ENCODE measurements at regions not wholly inside any gene's neighbourhood (a gene's known extent, or its start where the extent isn't known, plus 50 kb on each side); places are given as distances from the start of the nearest gene placed in this dataset.

GRCh38 chr5:84569307-84569706 lies 184.6 kb upstream of the EDIL3 start:
- no peak for DNase-seq (ENCODE audit: low read depth)
- in situ Hi-C loops (cut with HindIII; ENCODE audit: low pct_unique_long_range_greater_than_20kb, low sequenced_read_pairs) = no loop called here

GRCh38 chr5:84568171-84568570 lies 183.5 kb upstream of the EDIL3 start:
- DNase-seq (ENCODE audit: low read depth) = no peak
- in situ Hi-C loops (cut with HindIII; ENCODE audit: low pct_unique_long_range_greater_than_20kb, low sequenced_read_pairs) = no loop called here

GRCh38 chr5:84565866-84566265 lies 181.2 kb upstream of the EDIL3 start:
- no peak for DNase-seq (ENCODE audit: low read depth)
- in situ Hi-C loops (cut with HindIII; ENCODE audit: low pct_unique_long_range_greater_than_20kb, low sequenced_read_pairs) = no loop called here

- no peak for DNase-seq (ENCODE audit: low read depth)
- in situ Hi-C loops (cut with HindIII; ENCODE audit: low pct_unique_long_range_greater_than_20kb, low sequenced_read_pairs) = no loop called here
Measured at GRCh38 chr5:84564321-84565075, 179.8 kb upstream of the EDIL3 start.

GRCh38 chr5:84550222-84550621 lies 165.5 kb upstream of the EDIL3 start:
- no peak for DNase-seq (ENCODE audit: low read depth)
- in situ Hi-C loops (cut with HindIII; ENCODE audit: low pct_unique_long_range_greater_than_20kb, low sequenced_read_pairs) = no loop called here

GRCh38 chr5:84549054-84549453 lies 164.4 kb upstream of the EDIL3 start:
- DNase-seq (ENCODE audit: low read depth) = no peak
- in situ Hi-C loops (cut with HindIII; ENCODE audit: low pct_unique_long_range_greater_than_20kb, low sequenced_read_pairs) = no loop called here

- in situ Hi-C loops (cut with HindIII; ENCODE audit: low pct_unique_long_range_greater_than_20kb, low sequenced_read_pairs) = no loop called here
- DNase-seq (ENCODE audit: low read depth) = no peak
Measured at GRCh38 chr5:84546686-84547085, 162.0 kb upstream of the EDIL3 start.

- in situ Hi-C loops (cut with HindIII; ENCODE audit: low pct_unique_long_range_greater_than_20kb, low sequenced_read_pairs) = no loop called here
- no peak for DNase-seq (ENCODE audit: low read depth)
Measured at GRCh38 chr5:84536797-84537196, 152.1 kb upstream of the EDIL3 start.

- in situ Hi-C loops (cut with HindIII; ENCODE audit: low pct_unique_long_range_greater_than_20kb, low sequenced_read_pairs) = no loop called here
- no peak for DNase-seq (ENCODE audit: low read depth)
Measured at GRCh38 chr5:84535281-84535680, 150.6 kb upstream of the EDIL3 start.

- in situ Hi-C loops (cut with HindIII; ENCODE audit: low pct_unique_long_range_greater_than_20kb, low sequenced_read_pairs) = no loop called here
- peak; percentile 2 for DNase-seq (ENCODE audit: low read depth)
Measured at GRCh38 chr5:84524491-84524890, 139.8 kb upstream of the EDIL3 start.

- DNase-seq (ENCODE audit: low read depth) = no peak
- in situ Hi-C loops (cut with HindIII; ENCODE audit: low pct_unique_long_range_greater_than_20kb, low sequenced_read_pairs) = no loop called here
Measured at GRCh38 chr5:84518862-84519261, 134.2 kb upstream of the EDIL3 start.

GRCh38 chr5:84518370-84518769 lies 133.7 kb upstream of the EDIL3 start:
- in situ Hi-C loops (cut with HindIII; ENCODE audit: low pct_unique_long_range_greater_than_20kb, low sequenced_read_pairs) = no loop called here
- DNase-seq (ENCODE audit: low read depth) = no peak

- no peak for DNase-seq (ENCODE audit: low read depth)
- in situ Hi-C loops (cut with HindIII; ENCODE audit: low pct_unique_long_range_greater_than_20kb, low sequenced_read_pairs) = no loop called here
Measured at GRCh38 chr5:84506625-84507024, 121.9 kb upstream of the EDIL3 start.

GRCh38 chr5:84494453-84494852 lies 109.8 kb upstream of the EDIL3 start:
- peak; percentile 32 for DNase-seq (ENCODE audit: low read depth)
- in situ Hi-C loops (cut with HindIII; ENCODE audit: low pct_unique_long_range_greater_than_20kb, low sequenced_read_pairs) = no loop called here

- in situ Hi-C loops (cut with HindIII; ENCODE audit: low pct_unique_long_range_greater_than_20kb, low sequenced_read_pairs) = no loop called here
- DNase-seq (ENCODE audit: low read depth) = no peak
Measured at GRCh38 chr5:84487963-84488362, 103.3 kb upstream of the EDIL3 start.

- DNase-seq (ENCODE audit: low read depth) = no peak
Measured at GRCh38 chr5:84480873-84481637, 96.4 kb upstream of the EDIL3 start.

GRCh38 chr5:84478603-84479002 lies 93.9 kb upstream of the EDIL3 start:
- DNase-seq (ENCODE audit: low read depth) = no peak
- in situ Hi-C loops (cut with HindIII; ENCODE audit: low pct_unique_long_range_greater_than_20kb, low sequenced_read_pairs) = no loop called here

More at GRCh38 chr5:84480873-84481637, 96.4 kb upstream of the EDIL3 start:
- in situ Hi-C loops (cut with HindIII; ENCODE audit: low pct_unique_long_range_greater_than_20kb, low sequenced_read_pairs) = no loop called here

- DNase-seq (ENCODE audit: low read depth) = no peak
Measured at GRCh38 chr5:84477485-84477884, 92.8 kb upstream of the EDIL3 start.

GRCh38 chr5:84474126-84474525 lies 89.4 kb upstream of the EDIL3 start:
- in situ Hi-C loops (cut with HindIII; ENCODE audit: low pct_unique_long_range_greater_than_20kb, low sequenced_read_pairs) = no loop called here
- DNase-seq (ENCODE audit: low read depth) = no peak

More at GRCh38 chr5:84477485-84477884, 92.8 kb upstream of the EDIL3 start:
- in situ Hi-C loops (cut with HindIII; ENCODE audit: low pct_unique_long_range_greater_than_20kb, low sequenced_read_pairs) = no loop called here

- in situ Hi-C loops (cut with HindIII; ENCODE audit: low pct_unique_long_range_greater_than_20kb, low sequenced_read_pairs) = no loop called here
- DNase-seq (ENCODE audit: low read depth) = no peak
Measured at GRCh38 chr5:84453405-84453804, 68.7 kb upstream of the EDIL3 start.

Data from Caki2 (cell line).